ENCODE measurements at regions not wholly inside any gene's neighbourhood (a gene's known extent, or its start where the extent isn't known, plus 50 kb on each side); places are given as distances from the start of the nearest gene placed in this dataset.

GRCh38 chr11:91691872-91692271 lies 532.7 kb upstream of the FAT3 start:
- Histone ChIP-seq H3K27ac (replicated peaks) (no peak overlapping the region), H3K4me3 (replicated peaks; ENCODE audit: insufficient read depth, low read length) (no peak overlapping the region), H3K27me3 (ENCODE audit: insufficient read depth, poor library complexity, severe bottlenecking) (no peaks in the 10 kb centered on the region)
- no peak for TF ChIP-seq POLR2AphosphoS5 (IDR thresholded peaks at IDR 0.05; ENCODE audit: low read depth)
- TF ChIP-seq REST (IDR thresholded peaks at IDR 0.05; ENCODE audit: insufficient replicate concordance, low read depth) = no peak
- no peak for TF ChIP-seq SPI1 (IDR thresholded peaks at IDR 0.05; ENCODE audit: borderline replicate concordance, low read depth)
- no peak for TF ChIP-seq GABPA (IDR thresholded peaks at IDR 0.05; ENCODE audit: low read depth)
- no peak for TF ChIP-seq CTCF (IDR thresholded peaks at IDR 0.05; ENCODE audit: insufficient read depth, low read length)
- DNase-seq (ENCODE audit: low read depth in 1 of 2, low spot score in 1 of 2) = no peak

DNA sequence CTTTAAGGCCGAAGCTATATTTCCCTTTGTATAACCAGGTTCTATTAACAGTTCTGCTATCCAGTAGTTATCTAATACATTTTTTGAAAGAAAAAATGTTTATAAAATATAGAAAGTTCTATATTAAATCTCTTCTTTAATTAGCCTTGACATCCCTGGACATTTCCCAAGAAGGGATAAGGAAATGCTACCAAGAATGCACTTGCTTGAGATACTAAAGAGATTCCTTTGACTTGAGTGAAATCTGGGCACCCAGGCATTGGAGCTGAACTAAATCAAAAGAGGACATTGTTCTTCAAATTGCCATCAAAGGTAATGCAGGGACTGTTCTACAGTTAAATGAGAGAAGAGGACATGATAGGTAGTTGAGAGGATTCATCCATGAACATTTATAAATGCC lies 535.9 kb upstream of the FAT3 start:
- no peak overlapping the region for H3K27ac ChIP-seq (replicated peaks)
- no peak for TF ChIP-seq REST (IDR thresholded peaks at IDR 0.05; ENCODE audit: insufficient replicate concordance, low read depth)
- TF ChIP-seq CTCF (IDR thresholded peaks at IDR 0.05; ENCODE audit: insufficient read depth, low read length) = no peak
- no peak for DNase-seq (ENCODE audit: low read depth in 1 of 2, low spot score in 1 of 2)
- no peak overlapping the region for H3K4me3 ChIP-seq (replicated peaks; ENCODE audit: insufficient read depth, low read length)
- no peaks in the 10 kb centered on the region for H3K27me3 ChIP-seq (ENCODE audit: insufficient read depth, poor library complexity, severe bottlenecking)

DNA sequence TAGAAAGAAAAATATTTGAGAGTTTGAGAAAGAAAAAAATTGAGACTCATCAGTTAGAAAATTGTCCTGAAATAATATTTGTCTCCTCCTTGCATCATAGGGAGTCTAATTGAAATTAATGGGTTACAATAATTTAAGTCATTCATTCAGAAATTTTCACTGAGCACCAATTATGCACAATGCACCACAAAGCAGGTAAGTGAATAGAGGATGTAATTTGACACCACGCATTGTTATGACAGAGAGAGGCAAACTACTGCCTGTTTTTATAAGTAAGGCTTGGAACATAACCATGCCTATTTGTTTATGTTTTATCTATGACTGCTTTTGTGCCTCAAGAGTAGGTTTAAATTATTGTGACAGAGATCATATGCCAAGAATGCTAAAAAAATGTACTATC lies 537.9 kb upstream of the FAT3 start:
- no peak overlapping the region for H3K4me3 ChIP-seq (replicated peaks; ENCODE audit: insufficient read depth, low read length)
- H3K27me3 ChIP-seq (ENCODE audit: insufficient read depth, poor library complexity, severe bottlenecking) = no peaks in the 10 kb centered on the region
- no peak overlapping the region for H3K27ac ChIP-seq (replicated peaks)
- no peak for TF ChIP-seq GABPA (IDR thresholded peaks at IDR 0.05; ENCODE audit: low read depth)
- no peak for TF ChIP-seq SPI1 (IDR thresholded peaks at IDR 0.05; ENCODE audit: borderline replicate concordance, low read depth)
- no peak for TF ChIP-seq CTCF (IDR thresholded peaks at IDR 0.05; ENCODE audit: insufficient read depth, low read length)
- no peak for TF ChIP-seq POLR2AphosphoS5 (IDR thresholded peaks at IDR 0.05; ENCODE audit: low read depth)
- TF ChIP-seq REST (IDR thresholded peaks at IDR 0.05; ENCODE audit: insufficient replicate concordance, low read depth) = no peak
- DNase-seq (ENCODE audit: low read depth in 1 of 2, low spot score in 1 of 2) = no peak
